HCT116 (cell line): ENCODE measurements at regions not wholly inside any gene's neighbourhood (a gene's known extent, or its start where the extent isn't known, plus 50 kb on each side); places are given as distances from the start of the nearest gene placed in this dataset.

Source experiments
- ATAC-seq: fragments of 200-7000 bp; cut with Tn5 transposase; 2 replicates; pipeline ENCODE4 v1.9.1; 2020; ENCODE audit warnings: mild to moderate bottlenecking, moderate library complexity
- BruUV-seq: library from RNA; stranded (reverse); fragments of 400-500 nt; replicated peaks from 2 replicates; lab custom pipeline; 2021; lab: Mats Ljungman, UMichigan
- CTCF ChIA-PET: fragments of 300-600 bp; sonication (Branson Sonifier 250); formaldehyde crosslinking; loops from one replicate; lab custom pipeline; 2021; ENCODE audit warnings: antibody characterized with exemption; lab: Charles Lee
- POLR2A ChIA-PET: fragments of 300-600, 350-600 bp; sonication (Branson Sonifier 250); formaldehyde crosslinking; loops from one replicate; lab custom pipeline; 2021; ENCODE audit warnings: antibody characterized with exemption; lab: Charles Lee
- RAD21 ChIA-PET, 2 experiments: fragments of 300-600 bp; sonication (Branson Sonifier 250); formaldehyde crosslinking; loops; one replicate each; lab custom pipeline; 2023; ENCODE audit warnings: low total read pairs in 2 of 2; ENCODE audit not compliant: uncharacterized antibody in 2 of 2, unreplicated experiment in 2 of 2, low non-redundant PET in 1 of 2; lab: Charles Lee
- DNase-seq: peaks from one replicate; pipeline ENCODE4 v3.0.0-alpha.2; 2010; ENCODE audit warnings: low read depth, low spot score
- H2AFZ ChIP-seq: fragments of 200-600 bp; shearing (Covaris generic), sonication (generic); 2 replicates; pipeline ENCODE4 v1.6.1; 2017; ENCODE audit warnings: low read depth, mixed run types, mixed read lengths, antibody characterized with exemption, low read length; ENCODE audit not compliant: poor library complexity, severe bottlenecking
- H3K27ac ChIP-seq: 2 replicates; pipeline ENCODE4 v1.5.1; 2012; ENCODE audit warnings: low read depth, low read length
- H3K27me3 ChIP-seq: fragments of 200-600 bp; sonication (generic); 2 replicates; pipeline ENCODE4 v1.6.1; 2016; ENCODE audit warnings: mixed run types, low read length, mixed read lengths; ENCODE audit not compliant: insufficient read depth
- H3K36me3 ChIP-seq, 2 experiments: fragments of 200-500 bp in 1 of 2; fragments of 200-600 bp in 1 of 2; sonication (Bioruptor generic) in 1 of 2; sonication (generic) in 1 of 2; 2 replicates each; pipeline versions ENCODE4 v1.5.1 to v1.6.1; 2014 to 2016; ENCODE audit warnings: low read length in 2 of 2, inconsistent platforms in 1 of 2, mixed read lengths in 1 of 2, mixed run types in 1 of 2; ENCODE audit not compliant: insufficient read depth in 2 of 2, control insufficient read depth in 1 of 2
- H3K4me1 ChIP-seq, 2 experiments: fragments of 200-600 bp in 1 of 2; sonication (generic) in 1 of 2; 2 replicates each; pipeline versions ENCODE4 v1.5.1 to v1.6.1; 2012 to 2017; ENCODE audit warnings: low read length in 2 of 2, inconsistent platforms in 1 of 2, mild to moderate bottlenecking in 1 of 2, mixed read lengths in 1 of 2, mixed run types in 1 of 2, moderate library complexity in 1 of 2; ENCODE audit not compliant: insufficient read depth in 2 of 2, control insufficient read depth in 1 of 2
- H3K4me2 ChIP-seq: fragments of 200-600 bp; sonication (generic); 2 replicates; pipeline ENCODE4 v1.6.1; 2017; ENCODE audit warnings: mixed run types, low read length, mixed read lengths
- H3K4me3 ChIP-seq, 2 experiments: fragments of 200-600 bp in 1 of 2; sonication (generic) in 1 of 2; replicated peaks in 1 of 2; 2 replicates each; pipeline ENCODE4 v1.5.1; 2011 to 2016; ENCODE audit warnings: low read length in 2 of 2, control low read depth in 1 of 2, low read depth in 1 of 2, mild to moderate bottlenecking in 1 of 2, mixed read lengths in 1 of 2, mixed run types in 1 of 2
- H3K79me2 ChIP-seq: fragments of 200-600 bp; sonication (generic); 2 replicates; pipeline ENCODE4 v1.6.1; 2017; ENCODE audit warnings: mild to moderate bottlenecking, mixed run types, low read length, moderate library complexity, mixed read lengths; ENCODE audit not compliant: insufficient read depth
- H3K9ac ChIP-seq: fragments of 200-600 bp; sonication (generic); 2 replicates; pipeline ENCODE4 v1.6.1; 2016; ENCODE audit warnings: low read length, mixed read lengths
- H3K9me2 ChIP-seq: fragments of 200-600 bp; sonication (generic), shearing (Covaris generic); 2 replicates; pipeline ENCODE4 v1.6.1; 2017; ENCODE audit warnings: mixed run types, mild to moderate bottlenecking, moderate library complexity; ENCODE audit not compliant: insufficient read depth
- H3K9me3 ChIP-seq, 2 experiments: fragments of 200-500 bp in 1 of 2; fragments of 200-600 bp in 1 of 2; sonication (Bioruptor generic) in 1 of 2; sonication (generic) in 1 of 2; 2 replicates each; pipeline ENCODE4 v1.6.1; 2014 to 2017; ENCODE audit warnings: low read length in 2 of 2, mixed read lengths in 2 of 2, inconsistent platforms in 1 of 2, low read depth in 1 of 2, mild to moderate bottlenecking in 1 of 2, mixed run types in 1 of 2, moderate library complexity in 1 of 2; ENCODE audit not compliant: control insufficient read depth in 1 of 2, insufficient read depth in 1 of 2
- H4K20me1 ChIP-seq: fragments of 200-600 bp; sonication (generic), shearing (Covaris generic); 2 replicates; pipeline ENCODE4 v1.6.1; 2017; ENCODE audit warnings: mixed run types, mild to moderate bottlenecking, moderate library complexity; ENCODE audit not compliant: insufficient read depth
- ATF3 ChIP-seq: IDR thresholded peaks from 2 replicates; pipeline ENCODE4 v1.6.1; 2012
- CBX3 ChIP-seq: IDR thresholded peaks from 2 replicates; pipeline ENCODE4 v1.6.1; 2012; ENCODE audit warnings: low read depth
- EZH2 ChIP-seq: fragments of 200-600 bp; sonication (generic); IDR thresholded peaks from 2 replicates; pipeline ENCODE4 v1.6.1; 2017; ENCODE audit warnings: antibody characterized with exemption, mixed run types
- MAX ChIP-seq: IDR thresholded peaks from 2 replicates; pipeline ENCODE4 v1.6.1; 2012
- POLR2AphosphoS5 ChIP-seq: IDR thresholded peaks from 2 replicates; pipeline ENCODE4 v1.6.1; 2011; ENCODE audit warnings: mild to moderate bottlenecking, low read depth, low read length, moderate library complexity
- RAD21 ChIP-seq: IDR thresholded peaks from 2 replicates; pipeline ENCODE4 v1.6.1; 2012; ENCODE audit warnings: low read depth, mild to moderate bottlenecking
- SIN3A ChIP-seq: IDR thresholded peaks from 2 replicates; pipeline ENCODE4 v1.6.1; 2012; ENCODE audit warnings: low read depth
- YY1 ChIP-seq: IDR thresholded peaks from 2 replicates; pipeline ENCODE4 v1.6.1; 2011; ENCODE audit warnings: low read length, low read depth, moderate library complexity, mild to moderate bottlenecking; ENCODE audit not compliant: insufficient replicate concordance; ENCODE audit errors: extremely low read depth
- intact Hi-C: fragments of 100-400 bp; cut with micrococcal nuclease; formaldehyde crosslinking; loops from 2 replicates; pipeline ENCODE4 v1.10.0; 2022

- TF ChIP-seq RAD21 (no peak), EZH2 (no peak), YY1 (no peak)
- TF ChIP-seq, all 23 proteins: peak for 0
Observed at GRCh38 chr11:97687111-97687510, 1297.3 kb downstream of the JRKL start (continued).

GRCh38 chr11:97691061-97691460 is 1301.2 kb downstream of the JRKL start:
- Histone ChIP-seq H3K4me1 (no peaks in the 10 kb centered on the region), H3K4me2 (no peak overlapping the region), H3K36me3 (no peaks in the 10 kb centered on the region), H3K9ac (no peak overlapping the region), H4K20me1 (no peaks in the 10 kb centered on the region), H2AFZ (no peak overlapping the region), H3K4me3 (no peak overlapping the region), H3K79me2 (no peaks in the 10 kb centered on the region), H3K9me2 (no peaks in the 10 kb centered on the region), H3K27ac (no peak overlapping the region), H3K27me3 (no peaks in the 10 kb centered on the region), H3K9me3 (peaks cover 0 to 9% of the 10 kb centered on the region in 2 experiments; a peak in 2 of 4 replicates)
- no peak for ATAC-seq
- no TSS peak for BruUV-seq
- no peak for TF ChIP-seq RAD21
- TF ChIP-seq MAX = no peak
- no peak for TF ChIP-seq SIN3A
- TF ChIP-seq POLR2AphosphoS5 = no peak
- CTCF ChIA-PET = no interaction called here
- intact Hi-C loops = no loop called here
- POLR2A ChIA-PET = no interaction called here
- RAD21 ChIA-PET = no interaction called here
- no peak for DNase-seq

GRCh38 chr11:97702951-97703350 is 1313.1 kb downstream of the JRKL start:
- ChIA-PET POLR2A (no interaction called here), CTCF (no interaction called here), RAD21 (no interaction called here)
- Histone ChIP-seq H4K20me1 (no peaks in the 10 kb centered on the region), H3K79me2 (no peaks in the 10 kb centered on the region), H3K9me3 (peaks cover 0 to 15% of the 10 kb centered on the region in 2 experiments; a peak in 2 of 4 replicates), H3K9me2 (no peaks in the 10 kb centered on the region), H3K27ac (no peak overlapping the region), H3K4me3 (no peak overlapping the region), H2AFZ (no peak overlapping the region), H3K4me1 (no peaks in the 10 kb centered on the region), H3K9ac (no peak overlapping the region), H3K36me3 (no peaks in the 10 kb centered on the region), H3K27me3 (no peaks in the 10 kb centered on the region), H3K4me2 (no peak overlapping the region)
- BruUV-seq = no TSS peak
- TF ChIP-seq CBX3 = no peak
- no peak for TF ChIP-seq SIN3A
- TF ChIP-seq RAD21 = no peak
- no peak for TF ChIP-seq ATF3
- DNase-seq = no peak
- intact Hi-C loops = no loop called here
- no peak for ATAC-seq
